ENCODE measurements at regions not wholly inside any gene's neighbourhood (a gene's known extent, or its start where the extent isn't known, plus 50 kb on each side); places are given as distances from the start of the nearest gene placed in this dataset.

DNA sequence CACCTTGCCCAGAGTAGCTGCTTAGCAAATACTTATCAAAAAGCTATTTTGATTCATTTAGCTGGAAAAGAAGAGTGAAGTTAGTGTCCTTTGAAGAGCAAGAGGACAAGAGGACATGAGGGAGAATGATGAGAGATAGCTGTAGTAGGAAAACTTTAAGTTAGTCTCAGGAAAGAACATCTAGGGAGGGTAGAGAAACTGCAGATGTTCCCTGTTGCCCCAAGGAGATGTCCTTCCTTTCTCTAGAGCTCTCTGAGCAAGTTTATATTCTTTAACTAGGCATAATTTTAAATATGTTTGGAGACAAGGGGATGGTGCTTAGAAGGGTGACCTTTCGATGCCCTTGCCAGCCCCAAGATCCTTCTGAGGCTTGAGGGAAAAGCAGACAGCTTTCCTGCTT, 529.1 kb upstream of the TBX3 start:
- no peak for DNase-seq

DNA sequence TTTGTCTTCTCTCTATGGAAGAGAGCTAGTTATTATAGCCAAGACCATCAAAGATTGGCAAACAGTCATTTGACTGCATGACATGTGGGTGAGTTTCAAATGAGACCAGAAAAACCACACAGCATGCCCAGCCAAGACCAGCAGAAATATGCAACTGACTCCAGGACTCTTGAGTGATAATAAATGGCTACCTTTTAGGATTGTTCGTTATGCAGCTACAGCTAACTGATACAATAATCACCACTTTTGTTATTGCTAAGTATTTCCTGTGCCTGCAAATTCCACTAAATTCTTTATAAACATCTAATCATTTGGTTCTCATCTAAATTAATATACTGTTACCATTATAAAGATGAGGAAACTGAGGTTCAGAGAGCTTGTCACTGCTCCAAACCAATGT, 528.4 kb upstream of the TBX3 start:
- no peak for DNase-seq

DNA sequence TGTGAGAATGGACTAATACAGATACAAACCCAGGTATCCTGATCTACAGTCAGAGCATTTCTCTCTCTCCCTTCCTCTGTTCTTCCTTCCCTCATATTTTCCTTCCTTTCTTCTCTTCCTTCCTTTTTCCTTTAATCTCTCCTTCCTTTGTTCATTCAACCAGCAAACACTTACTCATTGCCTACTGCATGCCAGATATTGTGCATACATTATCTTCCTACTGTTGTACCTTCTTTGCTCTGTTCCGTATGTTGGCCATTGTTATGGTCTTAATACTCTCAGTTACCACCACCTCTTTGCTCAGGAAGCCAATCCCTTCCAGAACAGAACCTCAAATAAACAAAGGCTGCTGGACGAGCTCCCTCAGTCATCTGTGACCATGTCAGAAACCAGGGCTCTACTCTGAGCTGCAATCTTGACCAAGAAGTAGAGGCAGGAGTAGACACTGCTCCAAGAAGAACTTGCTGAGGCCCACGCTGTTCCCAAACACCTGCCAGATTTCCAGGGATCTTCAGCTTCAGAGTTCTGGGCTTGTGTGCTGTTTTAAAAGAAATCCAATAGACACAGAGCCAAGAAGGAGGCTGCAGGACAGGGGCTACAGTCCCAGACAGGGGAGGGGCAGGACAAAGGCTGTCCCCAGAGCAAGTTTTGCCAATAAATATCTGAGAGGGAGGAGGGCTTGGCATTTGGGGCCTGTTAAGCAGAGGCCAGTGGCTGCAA, 526.7 kb upstream of the TBX3 start:
- DNase-seq: no peak

DNA sequence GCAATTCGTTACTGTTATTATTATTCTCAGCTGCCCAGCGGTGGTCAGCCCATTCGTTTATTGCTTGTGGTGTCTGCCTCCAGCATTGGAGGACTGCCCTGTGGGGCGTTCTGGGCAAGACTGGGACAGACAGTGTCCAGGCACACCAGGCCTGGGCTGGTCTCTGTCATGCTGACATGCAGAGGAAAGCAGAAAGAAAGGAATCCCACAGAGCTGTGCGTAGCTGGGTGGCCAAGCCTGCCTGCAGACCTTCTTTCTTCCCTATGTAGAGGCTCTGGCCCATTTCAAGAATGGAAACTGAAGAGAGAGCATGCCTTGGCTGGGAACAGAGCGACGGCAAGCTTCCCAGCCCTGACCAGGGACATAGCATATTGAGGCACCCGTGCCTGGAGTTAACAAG, 525.3 kb upstream of the TBX3 start:
- no peak for DNase-seq

DNA sequence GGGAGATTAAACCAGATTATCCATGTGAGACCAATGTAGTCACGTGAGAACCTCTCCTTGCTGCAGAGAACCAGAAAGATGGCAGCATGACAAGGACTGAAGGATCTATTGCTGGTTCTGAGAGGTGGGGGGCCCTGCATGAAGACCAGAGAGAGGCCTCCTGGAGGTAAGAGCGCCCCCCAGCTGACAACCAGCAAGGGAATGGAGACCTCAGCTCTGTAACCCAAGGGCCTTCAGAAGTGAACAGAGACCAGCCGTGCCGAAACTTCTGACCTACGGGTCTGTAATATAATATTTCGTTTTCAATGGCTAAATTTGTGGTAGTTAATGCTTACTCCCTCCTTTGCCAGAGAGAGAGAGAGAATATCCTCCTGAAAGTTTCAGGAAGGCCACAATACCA, 524.1 kb upstream of the TBX3 start:
- no peak for DNase-seq

DNA sequence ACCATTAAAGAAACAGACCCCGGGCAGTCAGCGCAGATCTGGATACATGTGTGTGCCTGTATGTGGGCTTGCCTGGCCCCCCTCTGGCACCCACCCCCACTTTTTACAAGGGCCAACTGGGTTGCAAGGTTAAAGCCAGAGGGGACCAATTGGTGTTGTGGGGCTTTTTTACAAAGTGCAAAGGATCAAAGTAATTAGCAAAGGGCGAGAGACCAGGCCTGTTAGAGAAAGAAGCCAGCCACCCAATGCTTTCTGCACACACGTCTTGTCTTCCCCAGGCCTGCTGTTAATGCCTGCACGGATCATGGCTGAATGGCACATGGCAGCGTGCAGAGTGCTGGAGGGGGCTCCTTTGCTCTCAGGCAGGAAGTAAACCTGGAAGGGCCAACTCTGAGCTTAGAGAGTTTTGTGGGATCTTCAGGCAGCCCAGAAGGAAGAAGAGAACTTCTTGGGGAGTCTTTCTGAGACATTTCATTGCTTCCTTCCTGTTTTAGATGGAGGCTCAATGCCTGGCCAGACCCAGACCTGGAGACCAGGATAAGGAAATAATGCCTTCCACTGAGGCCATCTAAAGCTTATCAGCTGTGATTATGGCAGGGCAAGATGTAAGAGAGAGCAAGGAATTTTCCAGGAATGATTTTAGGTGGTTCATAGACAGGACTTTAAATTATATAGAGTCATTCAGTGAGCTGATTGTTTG, 523.4 kb upstream of the TBX3 start:
- DNase-seq: no peak

DNA sequence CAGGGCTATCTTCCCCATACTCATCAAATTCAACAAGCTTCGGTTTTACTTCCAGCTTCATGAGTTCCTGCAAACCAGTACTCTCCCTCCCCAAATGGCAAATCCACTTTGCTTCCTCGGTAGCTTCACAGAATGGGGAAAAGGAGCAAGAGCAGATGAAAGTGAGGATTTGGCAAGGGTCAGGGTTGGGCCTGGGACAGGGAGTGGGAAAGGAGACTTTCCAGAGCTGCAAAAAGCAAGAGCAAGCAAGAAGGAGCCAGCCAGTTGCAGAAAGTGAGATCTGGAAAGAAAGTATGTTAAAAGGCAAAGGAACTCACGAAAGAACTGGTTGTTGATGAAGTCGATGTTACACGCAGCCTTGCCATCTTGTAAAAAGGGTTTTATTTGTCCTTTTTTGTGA, 522.8 kb upstream of the TBX3 start:
- no peak for DNase-seq

DNA sequence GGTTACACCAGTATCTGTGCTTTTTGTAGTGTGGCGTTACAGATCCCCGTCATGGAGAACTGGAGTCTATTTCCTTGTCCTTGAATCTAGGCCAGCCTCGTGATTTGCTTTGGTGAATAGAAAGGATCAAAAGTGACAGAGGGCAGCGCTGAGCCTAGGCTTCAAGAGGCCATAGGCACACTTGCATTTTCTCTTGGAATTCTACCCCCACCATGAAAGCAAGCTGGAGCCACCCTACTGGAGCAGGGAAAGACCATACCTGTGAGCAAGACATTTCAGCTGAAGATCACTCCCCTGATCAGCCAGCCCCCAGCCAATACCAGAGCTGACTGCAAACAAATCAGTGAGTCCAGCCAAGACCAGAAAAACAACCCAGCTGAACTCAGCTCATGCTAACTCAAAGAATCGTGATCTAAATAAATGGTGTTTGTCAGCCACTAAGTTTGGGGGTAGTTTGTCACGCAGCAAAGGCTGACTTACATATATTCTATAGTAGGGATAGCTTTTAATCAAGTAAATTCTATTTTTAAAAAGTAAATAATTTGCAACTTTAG, 521.9 kb upstream of the TBX3 start:
- DNase-seq: no peak

DNA sequence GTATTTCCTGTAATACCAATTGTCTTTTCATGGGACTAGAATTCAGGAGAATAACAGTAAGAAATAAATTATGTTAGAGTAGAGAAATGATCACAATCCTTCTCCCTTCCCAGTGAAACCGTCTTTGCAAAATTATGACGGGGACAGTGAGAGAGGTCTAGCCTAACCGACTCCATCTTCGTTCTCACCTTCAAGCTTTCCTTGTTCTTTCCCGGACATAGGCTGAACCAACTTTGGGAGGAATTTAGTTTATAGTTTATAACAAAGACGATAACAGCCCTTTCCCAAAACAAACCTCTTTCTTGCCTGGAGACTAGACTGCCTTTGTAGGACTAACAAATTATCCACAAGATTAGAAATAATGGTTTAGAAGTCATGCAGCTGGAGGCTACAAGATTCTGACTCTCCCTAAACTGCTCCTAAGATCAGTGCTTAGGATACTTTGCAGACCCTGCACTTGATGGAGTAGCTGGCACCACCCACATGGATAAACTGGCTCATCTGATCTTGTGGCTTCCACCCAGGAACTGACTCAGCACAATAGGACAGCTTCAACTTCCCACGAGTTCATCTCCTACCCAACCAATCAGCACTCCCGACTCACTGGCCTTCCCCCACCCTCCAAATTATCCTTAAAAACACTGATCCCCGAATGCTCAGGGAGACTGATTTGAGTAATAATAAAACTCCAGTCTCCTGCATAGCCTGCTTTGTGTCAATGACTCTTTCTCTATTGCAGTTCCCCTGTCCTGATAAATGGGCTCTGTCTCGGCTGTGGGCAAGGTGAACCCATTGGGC, 521.2 kb upstream of the TBX3 start:
- no peak for DNase-seq

DNA sequence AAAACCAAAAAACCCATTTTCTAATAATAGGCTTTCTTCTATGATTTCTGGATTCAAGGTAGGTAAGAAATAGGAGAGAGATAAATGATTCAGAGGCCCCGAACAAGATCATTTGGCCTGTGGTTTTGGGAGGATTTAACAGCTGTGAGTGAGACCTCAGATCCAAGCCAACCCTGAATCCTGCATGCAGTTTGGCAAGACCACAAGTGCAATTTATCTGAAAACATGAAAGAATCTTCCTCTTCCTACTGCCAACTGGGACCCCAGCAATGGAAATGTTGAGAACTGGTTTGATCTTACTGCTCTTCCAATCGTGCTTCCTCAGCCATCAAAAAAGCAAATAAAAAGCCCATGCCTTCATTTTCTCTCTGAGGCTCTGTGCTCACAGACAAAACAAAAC, 519.7 kb upstream of the TBX3 start:
- no peak for DNase-seq

DNA sequence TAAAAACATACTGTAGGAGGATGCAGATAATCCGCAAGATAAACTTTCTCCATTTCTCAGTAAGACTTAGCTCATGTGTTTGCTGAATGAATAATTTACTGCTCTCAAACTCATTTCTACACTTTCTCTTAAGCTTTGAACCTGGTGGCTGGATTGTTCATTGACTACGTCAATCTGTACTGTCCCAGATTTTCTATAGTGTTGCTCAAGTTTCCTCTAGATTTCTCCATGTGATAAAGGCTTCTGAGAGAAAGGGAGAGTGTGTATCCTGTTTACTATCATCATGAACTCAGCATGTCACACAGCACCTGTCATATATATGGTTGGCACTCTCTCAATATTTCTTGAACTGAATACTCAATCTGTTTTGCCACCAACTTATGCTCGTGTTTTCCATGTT, 518.0 kb upstream of the TBX3 start:
- no peak for DNase-seq

DNA sequence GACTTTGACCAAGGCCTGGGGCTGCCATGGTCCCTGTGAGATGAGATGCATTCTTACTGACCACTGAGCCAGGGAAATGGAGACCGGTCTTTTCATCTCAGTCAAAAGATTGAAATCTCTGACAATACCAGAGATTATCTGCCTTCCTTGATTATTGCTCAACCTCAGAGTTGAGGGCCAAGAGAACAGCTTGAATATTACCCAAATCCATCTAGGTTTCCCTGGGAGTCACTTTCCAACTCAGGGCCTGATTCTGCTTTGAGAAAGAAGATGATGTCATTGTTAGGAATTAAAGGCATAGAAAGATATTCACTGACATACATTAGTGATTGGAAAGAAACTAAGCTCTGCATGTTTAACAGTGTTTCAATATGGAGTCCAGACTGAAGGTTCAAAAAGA, 515.9 kb upstream of the TBX3 start:
- no peak for DNase-seq

DNA sequence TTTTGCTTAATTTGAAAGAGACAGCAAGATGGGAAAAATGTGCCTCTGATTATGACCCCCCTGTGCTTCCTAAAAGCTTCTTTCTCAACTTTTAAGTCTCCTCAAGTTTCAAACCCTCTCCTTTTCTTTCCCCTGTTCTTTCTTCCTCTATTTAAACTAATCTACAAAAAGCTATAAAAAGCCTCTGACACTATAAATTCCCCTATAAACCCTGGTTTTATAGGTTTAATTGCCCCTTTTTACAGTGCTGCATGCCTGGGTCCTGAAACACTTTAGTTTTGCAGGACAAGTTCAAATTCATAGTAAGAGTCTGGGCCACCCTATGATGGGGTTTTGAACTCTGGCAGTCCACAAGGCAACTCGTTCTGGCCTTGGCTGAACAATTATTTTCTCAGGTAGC, 510.9 kb upstream of the TBX3 start:
- DNase-seq: no peak

DNA sequence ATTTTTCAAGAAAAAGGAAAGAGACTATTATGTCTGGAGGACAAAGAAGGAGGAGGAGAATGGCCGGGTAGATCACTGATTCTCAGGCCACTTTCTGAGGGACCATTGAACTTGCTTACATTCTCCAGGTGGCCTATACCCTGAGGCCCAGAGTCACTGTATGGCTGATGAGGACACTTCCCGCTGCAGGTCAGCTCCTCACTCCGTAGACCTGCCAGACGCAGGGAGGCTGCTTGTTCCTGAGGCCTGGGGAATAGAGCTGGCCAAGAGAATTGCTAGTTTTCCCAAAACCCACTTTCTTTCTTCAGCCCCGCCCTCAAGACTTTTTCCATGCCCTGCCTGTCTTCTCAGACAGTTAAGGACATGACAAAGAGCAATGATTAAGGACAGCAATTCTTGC, 510.5 kb upstream of the TBX3 start:
- no peak for DNase-seq

DNA sequence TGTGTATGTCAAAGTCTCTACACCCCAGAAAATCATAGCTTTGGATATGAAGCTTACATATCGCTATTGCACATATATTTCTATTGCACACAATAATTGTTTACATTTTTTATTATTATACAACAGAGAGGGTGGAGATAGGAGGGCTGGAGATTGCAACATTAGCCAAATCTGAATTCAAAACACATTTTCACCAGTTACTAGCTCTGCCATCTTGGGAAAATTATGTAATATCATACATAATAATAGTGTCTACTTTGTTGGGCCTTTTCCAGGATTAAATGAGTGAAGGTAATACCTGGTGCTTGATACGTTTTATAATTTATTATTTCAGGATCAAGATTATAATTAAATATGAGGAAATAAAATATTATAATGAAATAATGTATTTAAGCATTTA, 507.4 kb upstream of the TBX3 start:
- DNase-seq: no peak

DNA sequence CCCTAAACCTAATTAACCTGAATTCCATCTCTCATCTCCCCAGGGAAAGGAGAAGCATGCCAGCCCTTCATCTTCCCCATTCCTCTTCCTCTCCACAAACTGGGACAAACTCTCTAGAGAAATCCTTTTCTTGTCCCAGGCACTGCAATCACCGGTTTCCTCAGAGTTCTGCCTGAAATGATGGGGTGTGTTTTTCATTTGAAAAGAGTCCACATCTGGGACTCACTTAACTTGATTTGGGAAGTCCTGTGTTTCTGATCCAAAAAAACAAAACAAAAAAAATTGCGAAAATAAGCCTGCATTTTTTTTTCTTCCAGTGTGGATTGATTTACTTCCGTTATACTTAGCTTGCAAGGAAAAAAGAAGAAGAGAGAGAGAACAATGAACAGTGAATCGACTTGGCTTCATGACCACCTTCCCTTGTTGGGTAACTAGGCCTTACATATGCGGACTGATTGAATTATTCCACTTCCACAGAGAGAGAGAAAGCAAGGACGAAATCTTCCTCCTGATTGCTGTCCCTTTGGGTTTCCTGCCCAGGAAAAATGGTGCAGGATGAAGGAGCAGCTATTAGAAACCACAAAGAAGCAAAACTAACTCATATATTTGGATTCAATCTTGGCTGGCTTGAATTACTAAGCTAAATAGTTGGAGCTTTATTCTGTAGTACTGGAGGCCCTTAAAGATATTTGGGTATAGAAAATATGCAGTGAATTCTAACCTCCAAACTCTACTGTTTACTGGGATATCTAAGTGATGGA, 506.2 kb upstream of the TBX3 start:
- DNase-seq: no peak

DNA sequence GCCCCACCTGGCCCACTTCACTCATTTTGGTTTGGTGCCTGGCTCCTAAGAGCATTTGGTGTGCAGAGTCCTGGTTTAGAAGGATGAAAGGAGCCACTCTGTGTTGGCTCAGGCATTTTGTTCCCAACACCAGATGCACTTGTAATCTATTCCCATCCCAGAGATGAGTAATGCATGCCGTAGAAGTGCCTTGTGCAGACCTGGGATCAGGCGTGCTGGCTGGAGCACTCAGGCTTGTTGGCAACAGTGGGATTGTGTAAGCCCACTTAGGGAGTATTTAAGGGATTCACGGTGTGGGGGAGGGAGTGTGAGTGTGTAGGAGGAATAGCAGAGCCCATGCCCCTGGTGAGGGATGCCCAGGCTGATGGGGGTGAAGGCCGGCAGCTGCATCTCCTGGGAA, 501.5 kb upstream of the TBX3 start:
- no peak for DNase-seq

DNA sequence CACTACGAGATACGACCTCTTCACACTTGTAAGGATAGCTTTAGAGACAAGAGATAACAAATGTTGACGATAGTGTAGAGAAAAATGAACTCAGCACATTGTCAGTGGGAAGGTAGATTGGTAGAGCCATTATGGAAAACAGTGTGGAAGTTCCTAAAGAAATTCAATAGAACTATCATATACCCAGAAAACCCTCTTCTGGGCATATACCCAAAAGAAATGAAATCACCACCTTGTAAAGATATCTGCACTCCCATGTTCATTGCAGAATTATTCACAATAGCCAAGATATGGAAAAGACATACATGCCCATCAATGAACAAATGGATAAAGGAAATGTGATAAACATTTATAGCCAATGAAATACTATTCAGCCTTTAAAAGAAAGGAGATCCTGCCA, 499.8 kb upstream of the TBX3 start:
- DNase-seq: no peak

DNA sequence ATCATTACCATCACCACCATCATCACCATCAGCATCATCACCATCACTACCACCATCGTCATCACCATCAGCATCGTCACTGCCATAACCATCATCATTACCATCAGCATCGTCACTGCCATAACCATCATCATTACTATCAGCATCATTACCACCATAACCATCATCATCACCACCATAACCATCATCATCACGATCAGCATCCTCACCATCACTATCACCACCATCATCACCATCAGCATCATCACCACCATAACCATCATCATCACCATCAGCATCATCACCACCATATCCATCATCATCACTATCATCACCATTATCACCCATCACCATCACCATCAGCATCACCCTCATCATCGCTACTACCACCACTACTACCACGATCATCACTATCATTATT, 493.9 kb upstream of the TBX3 start:
- no peak for DNase-seq

DNA sequence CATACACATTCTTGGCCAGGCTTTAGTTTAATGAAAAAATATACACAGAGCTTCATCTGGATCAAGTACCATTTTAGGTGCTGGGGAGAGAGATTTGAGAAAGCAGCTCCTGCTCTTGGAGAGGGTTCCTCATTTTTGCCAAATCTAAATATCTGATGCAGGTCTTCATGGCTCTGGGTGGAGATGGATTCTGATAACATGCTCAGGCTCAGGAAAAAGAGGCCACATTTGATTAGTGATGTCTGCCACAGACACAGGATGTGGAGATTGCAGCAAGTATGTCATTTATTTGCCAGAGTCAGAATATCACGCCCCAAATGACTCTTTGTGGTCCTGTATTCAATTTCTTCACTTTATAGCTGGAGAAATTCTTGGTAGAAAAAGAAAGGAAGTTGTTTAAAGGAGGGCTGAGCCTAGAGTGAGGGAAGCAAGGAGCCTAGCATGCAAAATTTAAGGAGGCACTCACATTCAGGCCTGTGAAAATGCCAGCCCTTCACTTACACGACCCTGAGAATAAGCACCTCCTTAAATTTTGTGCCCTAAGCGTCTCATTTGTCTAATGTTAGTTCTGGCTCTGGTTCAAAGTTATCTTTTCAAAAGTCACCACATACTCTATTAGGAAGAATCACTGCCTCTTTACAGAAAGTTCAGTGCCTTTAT, 492.9 kb upstream of the TBX3 start:
- no peak for DNase-seq

DNA sequence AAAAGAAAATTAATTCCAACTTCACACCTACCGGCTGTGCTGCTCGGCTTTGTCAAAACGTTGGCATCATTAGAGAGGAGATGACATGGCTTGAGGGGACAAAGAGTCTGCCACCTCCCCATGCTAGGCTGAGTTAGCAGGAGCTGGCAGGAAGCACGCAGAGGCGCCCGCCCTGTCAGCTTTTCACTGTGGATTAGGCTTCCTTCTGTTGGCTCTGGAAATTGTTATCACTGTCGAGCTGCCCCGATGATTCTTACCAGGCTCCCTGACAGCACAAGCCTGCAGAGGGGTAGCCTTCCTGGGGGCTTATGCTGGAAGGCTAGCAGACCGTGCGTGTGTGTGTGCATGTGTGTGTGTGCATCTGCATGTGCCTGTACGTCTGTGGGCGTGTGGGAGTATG, 490.9 kb upstream of the TBX3 start:
- no peak for DNase-seq

DNA sequence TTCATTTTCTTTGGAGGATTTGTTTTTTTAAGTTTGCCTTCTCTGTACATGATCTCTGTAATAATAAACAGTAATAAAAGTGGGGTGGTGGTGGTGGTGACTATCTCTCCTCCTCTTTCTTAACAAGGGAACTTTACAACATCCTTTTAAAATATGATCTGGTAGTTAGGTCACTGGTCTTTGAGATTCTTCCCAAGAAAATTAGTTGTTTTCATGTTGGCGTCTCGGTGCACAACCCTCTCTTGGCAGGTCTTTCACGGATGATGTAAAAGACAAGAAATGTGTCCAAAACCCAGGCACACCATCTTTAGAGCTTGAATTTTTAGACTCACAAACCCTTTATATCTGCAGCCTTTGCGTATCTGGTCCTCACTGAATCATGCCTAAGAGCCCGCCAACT, 488.5 kb upstream of the TBX3 start:
- DNase-seq: no peak

Data from right kidney (tissue), 1 donor.